MG63 (cell line): ENCODE measurements at regions not wholly inside any gene's neighbourhood (a gene's known extent, or its start where the extent isn't known, plus 50 kb on each side); places are given as distances from the start of the nearest gene placed in this dataset.

Source experiments
- DNase-seq: peaks from one replicate; pipeline ENCODE4 v3.0.0-alpha.2; 2020
- H3K27me3 ChIP-seq: fragments of 250-450 bp; sonication (Bioruptor Pico); 2 replicates; pipeline ENCODE4 v1.5.1; 2020; ENCODE audit warnings: mild to moderate bottlenecking, moderate library complexity
- H3K36me3 ChIP-seq: fragments of 250-450 bp; sonication (Bioruptor Pico); 2 replicates; pipeline ENCODE4 v1.5.1; 2020; ENCODE audit warnings: mild to moderate bottlenecking, moderate library complexity
- H3K4me3 ChIP-seq: fragments of 250-450 bp; sonication (Bioruptor Pico); 2 replicates; pipeline ENCODE4 v1.5.1; 2020; ENCODE audit warnings: mild to moderate bottlenecking, moderate library complexity
- H3K9me3 ChIP-seq: fragments of 250-450 bp; sonication (Bioruptor Pico); 2 replicates; pipeline ENCODE4 v1.5.1; 2020; ENCODE audit warnings: mild to moderate bottlenecking, moderate library complexity

DNA sequence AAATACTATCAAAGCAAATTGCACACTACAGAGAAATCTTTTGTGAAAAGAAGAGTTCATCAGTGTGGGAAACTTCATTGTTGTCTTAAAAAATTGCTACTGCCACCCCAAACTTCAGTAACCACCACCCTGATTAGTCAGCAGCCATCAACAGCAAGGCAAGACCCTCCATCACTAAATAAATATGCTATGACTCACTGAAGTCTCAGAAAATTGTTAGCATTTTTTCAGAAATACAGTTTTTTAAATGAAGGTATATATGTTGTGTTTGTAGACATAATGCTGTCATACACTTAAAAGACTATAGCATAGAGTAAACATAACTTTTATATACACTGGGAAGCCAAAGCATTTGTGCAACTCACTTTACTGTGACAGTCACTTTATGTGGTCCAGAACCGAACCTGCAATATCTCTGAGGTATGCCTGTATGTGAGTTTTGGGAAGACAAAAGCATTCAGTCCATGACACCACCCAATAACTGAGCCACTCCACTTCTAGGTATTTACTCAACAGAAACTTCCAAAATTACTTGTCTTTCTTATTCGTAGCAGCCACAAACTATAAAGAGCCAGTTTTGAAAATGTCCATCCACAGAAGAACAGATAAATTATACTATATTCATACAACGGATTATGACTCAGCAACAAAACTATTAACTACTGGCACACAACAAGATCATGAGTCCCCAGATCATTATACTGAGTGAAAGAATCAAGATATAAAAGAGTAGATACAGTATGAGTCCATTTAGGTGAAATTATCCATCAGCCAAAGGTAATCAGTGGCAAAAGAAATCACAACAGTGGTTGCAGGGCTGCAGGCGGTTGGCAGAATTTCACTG is 649.6 kb downstream of the BCL11B start:
- no peaks in the 10 kb centered on the region for H3K9me3 ChIP-seq
- H3K4me3 ChIP-seq, result no peak overlapping the region
- H3K36me3 ChIP-seq, result no peaks in the 10 kb centered on the region
- DNase-seq, result peak; percentile 12
- no peaks in the 10 kb centered on the region for H3K27me3 ChIP-seq

DNA sequence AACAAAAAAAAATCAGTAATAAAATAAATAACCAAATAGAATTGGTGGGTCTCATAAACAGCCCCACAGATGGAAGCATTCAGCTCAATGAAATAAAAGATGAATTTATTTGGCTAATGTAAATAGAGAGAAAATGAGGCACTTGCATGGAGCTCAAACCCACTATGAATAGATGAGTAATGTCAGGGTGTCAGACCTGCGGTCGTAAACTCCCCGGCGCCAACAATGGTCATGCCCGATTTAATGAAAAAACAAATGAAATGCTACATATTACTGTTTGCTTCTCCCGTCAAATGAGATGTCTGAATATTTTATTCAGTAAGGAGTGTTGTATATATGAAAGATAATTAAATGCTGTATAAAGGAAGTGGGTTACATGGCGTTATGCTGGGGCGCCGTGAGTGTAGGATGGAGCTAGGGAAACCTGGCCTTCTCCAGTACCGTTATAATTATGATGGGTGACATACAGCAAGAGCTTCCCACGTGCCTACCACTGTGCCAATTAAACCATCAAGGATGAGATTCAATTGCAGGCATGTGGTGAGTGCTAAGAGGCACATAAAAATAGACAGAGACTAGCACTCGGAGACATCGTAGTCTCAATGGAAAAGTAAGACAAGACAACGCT is 648.1 kb downstream of the BCL11B start:
- H3K9me3 ChIP-seq, result no peaks in the 10 kb centered on the region
- no peak overlapping the region for H3K4me3 ChIP-seq
- no peaks in the 10 kb centered on the region for H3K27me3 ChIP-seq
- DNase-seq, result peak; percentile 27
- no peaks in the 10 kb centered on the region for H3K36me3 ChIP-seq

DNA sequence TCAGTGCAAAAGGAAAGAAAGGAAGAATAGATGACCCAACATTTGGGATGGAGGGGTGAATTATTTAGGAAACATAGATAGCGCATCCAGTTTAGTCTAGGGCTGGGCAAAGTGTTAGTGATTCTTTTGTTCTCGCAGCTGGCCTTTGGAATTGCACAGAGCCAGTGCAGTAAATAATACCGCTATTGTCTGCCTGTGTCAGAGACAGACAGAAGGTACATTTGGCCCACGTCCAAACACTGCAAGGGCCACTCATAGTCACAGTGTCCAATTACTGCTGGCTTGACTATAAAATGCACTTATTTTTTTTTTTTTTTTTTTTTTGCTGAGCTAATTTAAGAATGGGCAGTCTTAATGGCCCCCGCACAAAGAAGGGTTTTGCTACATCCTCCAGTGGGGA is 638.6 kb downstream of the BCL11B start:
- H3K4me3 ChIP-seq, result no peak overlapping the region
- DNase-seq, result no peak
- H3K36me3 ChIP-seq, result no peaks in the 10 kb centered on the region
- no peaks in the 10 kb centered on the region for H3K9me3 ChIP-seq
- H3K27me3 ChIP-seq, result no peaks in the 10 kb centered on the region

DNA sequence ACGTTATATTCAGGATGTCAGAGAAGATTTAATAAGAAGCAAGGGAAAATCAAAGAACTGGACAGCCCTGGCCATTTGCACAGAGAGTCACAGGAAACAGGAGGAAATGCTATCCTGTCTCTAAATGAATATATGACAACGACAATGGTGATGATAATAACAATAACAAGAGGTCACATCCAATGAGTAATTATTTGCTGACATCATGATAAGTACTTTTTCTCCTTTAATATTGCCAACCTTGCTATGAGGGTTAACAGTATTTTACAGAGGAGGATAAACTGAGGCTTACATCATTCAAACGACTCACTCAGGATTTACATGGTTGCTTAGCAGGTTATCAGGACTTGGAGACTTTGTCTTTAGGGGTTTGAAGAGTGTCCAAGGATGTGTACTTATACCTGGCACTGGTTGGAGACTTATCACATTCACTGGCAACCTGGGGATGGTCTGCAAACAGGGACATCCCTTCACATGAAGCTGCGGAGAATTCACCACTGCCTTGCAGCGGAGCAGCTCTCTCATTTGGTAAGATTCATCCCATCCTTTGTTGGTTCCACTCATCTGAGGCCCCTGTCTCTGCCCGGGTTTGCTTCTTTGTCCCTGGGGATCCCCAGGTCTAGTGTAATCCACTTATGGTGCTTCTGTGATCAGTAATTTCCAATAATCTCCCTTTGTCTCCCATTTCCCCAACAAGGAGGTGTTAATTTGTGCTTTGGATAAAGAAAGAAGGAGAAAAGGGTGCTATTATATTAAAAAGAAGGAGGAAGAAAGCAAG is 637.8 kb downstream of the BCL11B start:
- DNase-seq, result no peak
- Histone ChIP-seq H3K36me3 (no peaks in the 10 kb centered on the region), H3K9me3 (no peaks in the 10 kb centered on the region), H3K27me3 (no peaks in the 10 kb centered on the region), H3K4me3 (no peak overlapping the region)

DNA sequence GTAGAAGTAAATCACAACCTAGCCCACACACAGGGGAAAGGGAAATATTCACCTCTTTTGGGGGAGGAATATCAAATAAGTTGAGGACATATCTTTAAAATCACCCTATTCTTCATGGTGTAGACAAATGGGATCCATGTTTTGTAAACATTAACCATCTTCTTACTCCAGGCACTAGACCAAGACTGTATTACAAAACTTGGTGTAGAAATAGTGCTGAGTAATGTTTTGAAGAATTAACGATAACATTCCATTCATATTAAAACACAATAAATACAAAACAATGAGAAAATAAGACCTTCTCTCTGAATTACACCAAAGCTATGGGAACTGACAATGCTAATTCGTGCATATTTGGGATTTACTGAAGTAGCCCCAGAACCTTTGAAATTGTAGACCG is 633.6 kb downstream of the BCL11B start:
- no peak for DNase-seq
- H3K36me3 ChIP-seq, result no peaks in the 10 kb centered on the region
- H3K9me3 ChIP-seq, result no peaks in the 10 kb centered on the region
- H3K27me3 ChIP-seq, result no peaks in the 10 kb centered on the region
- no peak overlapping the region for H3K4me3 ChIP-seq

DNA sequence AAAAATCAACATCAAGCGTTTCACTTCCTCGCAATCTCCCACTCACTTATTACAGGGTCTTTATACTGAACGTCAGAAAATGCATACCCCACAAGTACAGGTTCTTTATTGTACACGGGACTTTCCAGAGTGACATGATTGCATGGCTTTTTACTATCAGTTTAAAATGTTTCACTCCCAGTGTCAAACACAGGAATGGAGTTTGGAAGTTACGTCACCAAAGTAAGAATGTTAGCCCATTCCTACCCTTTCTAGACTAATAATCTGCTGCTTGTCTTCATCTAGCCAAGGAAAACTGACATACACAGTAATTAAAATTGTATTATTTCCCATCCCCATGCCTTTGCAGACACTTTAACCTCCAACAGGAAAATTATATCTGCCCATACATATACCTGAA is 624.2 kb downstream of the BCL11B start:
- no peaks in the 10 kb centered on the region for H3K9me3 ChIP-seq
- no peaks in the 10 kb centered on the region for H3K27me3 ChIP-seq
- no peaks in the 10 kb centered on the region for H3K36me3 ChIP-seq
- no peak for DNase-seq
- H3K4me3 ChIP-seq, result no peak overlapping the region

DNA sequence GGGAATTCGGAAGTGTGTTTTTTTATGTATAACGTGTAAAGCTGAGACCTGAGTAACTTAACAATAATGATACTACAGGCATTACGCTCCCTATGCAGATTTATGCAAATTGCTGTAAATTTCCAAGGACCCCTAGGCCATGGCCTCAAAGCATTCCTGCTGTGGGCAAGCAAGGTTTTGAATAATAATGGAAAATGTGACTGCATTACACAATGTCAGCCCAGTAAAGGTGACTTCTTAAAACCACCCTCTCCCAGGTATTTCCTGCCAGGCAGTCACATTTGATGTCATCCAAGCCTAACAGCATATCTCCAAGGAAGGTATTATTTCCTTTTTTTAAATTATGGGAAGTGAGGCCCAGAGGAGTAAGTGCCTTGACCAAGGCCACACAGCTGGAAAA is 621.0 kb downstream of the BCL11B start:
- Histone ChIP-seq H3K27me3 (no peaks in the 10 kb centered on the region), H3K9me3 (no peaks in the 10 kb centered on the region), H3K4me3 (no peak overlapping the region), H3K36me3 (no peaks in the 10 kb centered on the region)
- no peak for DNase-seq

DNA sequence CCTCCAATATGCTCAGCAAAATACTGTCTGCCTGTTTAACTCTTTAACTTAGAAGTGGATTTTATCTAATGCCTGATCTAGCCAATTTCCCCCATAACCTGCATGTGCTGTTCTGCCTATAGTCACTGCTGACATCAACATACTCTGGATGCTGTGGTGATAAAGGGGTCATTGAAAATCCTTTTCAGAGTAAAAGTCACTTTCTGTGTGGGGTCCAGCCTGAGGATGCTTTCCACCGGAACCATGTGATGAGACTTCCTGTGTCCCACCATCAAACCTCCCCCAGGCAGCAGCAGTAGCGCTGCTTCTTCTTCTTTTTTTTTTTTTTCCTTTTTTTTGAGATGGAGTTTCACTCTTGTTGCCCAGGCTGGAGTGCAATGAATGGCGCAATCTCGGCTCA is 607.0 kb downstream of the BCL11B start:
- H3K27me3 ChIP-seq, result no peaks in the 10 kb centered on the region
- no peak overlapping the region for H3K4me3 ChIP-seq
- no peaks in the 10 kb centered on the region for H3K36me3 ChIP-seq
- no peak for DNase-seq
- H3K9me3 ChIP-seq, result no peaks in the 10 kb centered on the region

DNA sequence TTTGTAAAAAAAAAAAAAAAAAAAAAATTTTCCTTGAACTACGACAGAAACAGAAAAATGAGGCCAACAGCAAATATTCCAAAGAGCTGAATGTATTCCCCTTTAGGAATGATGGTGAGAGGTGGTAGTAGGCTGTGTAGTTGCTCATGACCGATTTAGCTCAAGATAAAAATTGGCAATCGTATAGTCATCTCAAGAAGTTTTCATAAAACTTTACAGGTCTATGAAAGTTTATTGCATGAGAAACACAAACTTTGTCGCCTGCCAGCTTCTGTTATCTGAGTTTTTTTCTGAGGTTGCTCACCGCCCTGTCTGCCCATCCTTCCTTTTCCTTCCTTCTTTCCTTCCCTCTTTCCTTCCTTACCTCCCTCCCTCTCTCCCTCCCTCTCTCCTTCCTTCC is 605.5 kb downstream of the BCL11B start:
- H3K9me3 ChIP-seq, result no peaks in the 10 kb centered on the region

DNA sequence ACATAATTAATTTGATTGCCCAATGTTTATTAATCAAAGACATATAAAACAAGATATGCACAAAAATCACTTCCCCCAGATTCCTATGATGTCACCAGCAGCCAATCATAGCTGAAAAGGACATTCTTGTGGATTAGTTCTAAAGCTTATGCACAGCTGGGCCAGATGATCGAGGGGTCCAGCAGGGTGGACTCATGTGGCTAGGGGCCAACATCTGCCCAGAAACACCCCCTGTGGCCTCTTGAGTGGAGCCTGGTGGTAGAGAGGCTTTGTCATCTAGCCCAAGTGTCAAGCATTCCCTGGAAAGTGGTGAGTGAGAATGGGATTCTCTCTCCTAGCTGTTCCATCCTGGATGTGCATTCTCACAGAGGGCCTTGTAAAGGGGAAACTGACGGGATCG is 590.0 kb downstream of the BCL11B start:
- no peaks in the 10 kb centered on the region for H3K9me3 ChIP-seq
- H3K27me3 ChIP-seq, result no peaks in the 10 kb centered on the region
- DNase-seq, result no peak
- no peaks in the 10 kb centered on the region for H3K36me3 ChIP-seq
- H3K4me3 ChIP-seq, result no peak overlapping the region

More for the DNA sequence above, 605.5 kb downstream of the BCL11B start:
- DNase-seq, result no peak
- H3K4me3 ChIP-seq, result no peak overlapping the region
- H3K27me3 ChIP-seq, result no peaks in the 10 kb centered on the region
- no peaks in the 10 kb centered on the region for H3K36me3 ChIP-seq

DNA sequence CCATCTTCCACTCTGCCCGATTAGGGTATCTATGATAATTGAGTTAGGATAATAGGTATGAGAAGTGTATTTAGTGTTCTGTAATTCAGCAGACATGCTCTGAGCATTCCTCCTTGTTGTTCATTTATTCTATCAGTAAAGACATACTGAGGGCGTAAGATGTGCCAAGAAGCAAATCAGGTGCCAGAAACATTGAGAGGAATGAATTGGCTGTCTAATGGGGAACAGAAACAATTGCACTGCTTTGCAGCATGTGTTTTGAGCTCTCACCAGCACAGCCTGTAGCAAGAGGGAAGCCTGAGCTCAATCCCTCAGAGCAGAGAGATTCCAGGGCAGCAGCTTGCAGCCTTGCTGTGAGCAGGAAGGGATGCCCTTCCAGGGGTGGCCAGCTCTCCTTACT is 589.3 kb downstream of the BCL11B start:
- Histone ChIP-seq H3K4me3 (no peak overlapping the region), H3K36me3 (no peaks in the 10 kb centered on the region), H3K27me3 (no peaks in the 10 kb centered on the region), H3K9me3 (no peaks in the 10 kb centered on the region)
- no peak for DNase-seq

DNA sequence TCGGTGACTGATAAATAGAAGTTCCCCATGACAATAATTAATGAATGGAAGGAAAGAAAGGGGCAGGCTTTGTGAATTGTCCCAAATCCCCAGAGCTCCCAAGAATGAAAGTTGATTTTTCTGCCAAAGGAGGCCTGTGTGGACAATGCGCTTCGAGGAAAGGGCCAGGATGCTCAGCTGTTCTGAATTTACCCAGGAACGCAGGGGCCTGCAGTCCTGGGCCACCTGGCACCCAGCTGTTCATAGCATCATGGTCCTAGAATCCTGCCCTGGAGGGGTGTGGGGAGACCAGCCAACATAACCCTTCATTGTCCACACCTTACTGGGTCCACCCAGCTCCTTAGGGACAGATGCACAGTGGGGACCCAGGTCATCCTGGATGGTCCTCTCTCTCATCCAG is 587.5 kb downstream of the BCL11B start:
- H3K36me3 ChIP-seq, result no peaks in the 10 kb centered on the region
- H3K4me3 ChIP-seq, result no peak overlapping the region
- no peak for DNase-seq
- no peaks in the 10 kb centered on the region for H3K27me3 ChIP-seq
- H3K9me3 ChIP-seq, result no peaks in the 10 kb centered on the region

DNA sequence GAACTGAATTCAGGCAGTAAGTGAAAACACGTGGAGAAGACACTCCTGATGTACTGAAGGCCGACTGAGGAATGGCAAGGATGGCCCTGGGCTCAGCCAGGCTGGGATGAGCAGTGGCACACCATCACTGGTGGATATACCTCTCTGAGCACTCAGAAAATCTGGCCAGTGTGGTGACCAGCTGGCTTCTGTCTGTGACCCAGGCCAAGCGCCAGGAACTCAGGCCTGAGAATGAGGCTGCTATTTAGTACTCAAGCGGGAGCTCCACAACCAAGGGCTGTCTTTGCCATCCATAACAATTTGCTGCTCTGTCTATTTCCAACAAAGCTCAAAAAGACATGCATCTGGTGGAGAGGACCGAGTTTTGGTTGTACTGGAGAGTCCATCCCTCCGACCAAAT is 586.3 kb downstream of the BCL11B start:
- DNase-seq, result no peak

DNA sequence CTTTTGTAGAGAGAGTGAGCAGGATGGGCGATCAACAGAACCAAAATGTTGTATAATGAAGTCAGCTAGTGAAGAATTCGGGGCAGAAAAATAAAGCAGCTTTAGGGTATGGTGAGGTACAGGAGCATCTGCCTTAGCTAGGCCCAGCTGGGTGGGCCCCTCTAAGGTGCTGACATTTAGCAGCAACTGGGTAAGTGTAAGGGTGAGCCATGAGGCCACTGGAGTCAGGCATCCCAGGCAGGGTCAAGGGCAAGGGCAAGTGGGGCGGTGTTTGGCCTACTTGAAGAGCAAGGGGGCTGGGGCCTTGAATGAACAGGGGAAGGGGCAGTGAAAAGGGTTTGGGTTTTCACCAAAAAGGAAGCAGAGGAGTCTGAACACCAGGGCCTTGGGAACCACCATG is 583.6 kb downstream of the BCL11B start:
- no peaks in the 10 kb centered on the region for H3K36me3 ChIP-seq
- H3K4me3 ChIP-seq, result no peak overlapping the region
- DNase-seq, result no peak
- H3K9me3 ChIP-seq, result no peaks in the 10 kb centered on the region
- no peaks in the 10 kb centered on the region for H3K27me3 ChIP-seq

More for the DNA sequence above, 586.3 kb downstream of the BCL11B start:
- Histone ChIP-seq H3K36me3 (no peaks in the 10 kb centered on the region), H3K4me3 (no peak overlapping the region), H3K9me3 (no peaks in the 10 kb centered on the region), H3K27me3 (no peaks in the 10 kb centered on the region)

DNA sequence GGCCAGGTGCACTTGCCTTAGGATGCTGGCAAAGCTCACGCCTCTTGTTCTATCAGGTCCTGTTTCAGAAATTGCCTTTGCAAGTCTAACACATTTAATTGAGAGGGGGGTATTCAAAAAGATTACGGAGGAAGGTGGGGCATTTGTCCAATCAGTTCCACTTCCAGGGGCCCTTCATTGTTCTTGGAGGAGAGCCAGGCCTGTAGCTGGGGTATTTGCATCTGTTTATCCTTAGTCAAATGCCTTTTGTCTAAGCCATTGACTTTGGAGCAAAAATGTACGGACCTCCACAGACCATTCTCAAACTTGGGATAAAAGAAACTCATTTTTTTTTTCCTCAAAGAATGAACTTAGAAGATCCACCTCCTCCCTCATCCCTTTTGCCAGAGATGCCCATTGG is 582.0 kb downstream of the BCL11B start:
- Histone ChIP-seq H3K4me3 (no peak overlapping the region), H3K9me3 (no peaks in the 10 kb centered on the region), H3K36me3 (no peaks in the 10 kb centered on the region), H3K27me3 (no peaks in the 10 kb centered on the region)
- DNase-seq, result no peak

DNA sequence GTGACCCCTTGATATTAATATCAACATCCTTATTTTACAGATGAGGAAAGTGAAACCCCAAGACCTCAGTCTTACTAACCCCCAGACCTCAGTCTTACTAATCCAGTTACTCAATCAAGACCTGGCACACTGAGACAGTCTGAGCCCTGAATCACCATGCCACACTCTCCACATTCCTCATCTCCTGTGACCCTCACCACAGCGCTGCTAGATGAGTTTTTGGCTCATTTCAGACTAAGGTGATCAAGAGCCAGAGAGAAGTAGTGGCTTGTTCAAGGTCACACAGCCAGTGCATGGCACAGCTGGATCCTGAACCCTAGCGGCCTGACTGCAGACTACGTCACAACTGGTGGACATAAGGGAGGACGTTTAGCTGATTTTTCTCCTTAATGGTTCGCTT is 579.2 kb downstream of the BCL11B start:
- no peaks in the 10 kb centered on the region for H3K9me3 ChIP-seq
- no peak overlapping the region for H3K4me3 ChIP-seq
- no peaks in the 10 kb centered on the region for H3K27me3 ChIP-seq
- DNase-seq, result no peak
- no peaks in the 10 kb centered on the region for H3K36me3 ChIP-seq

DNA sequence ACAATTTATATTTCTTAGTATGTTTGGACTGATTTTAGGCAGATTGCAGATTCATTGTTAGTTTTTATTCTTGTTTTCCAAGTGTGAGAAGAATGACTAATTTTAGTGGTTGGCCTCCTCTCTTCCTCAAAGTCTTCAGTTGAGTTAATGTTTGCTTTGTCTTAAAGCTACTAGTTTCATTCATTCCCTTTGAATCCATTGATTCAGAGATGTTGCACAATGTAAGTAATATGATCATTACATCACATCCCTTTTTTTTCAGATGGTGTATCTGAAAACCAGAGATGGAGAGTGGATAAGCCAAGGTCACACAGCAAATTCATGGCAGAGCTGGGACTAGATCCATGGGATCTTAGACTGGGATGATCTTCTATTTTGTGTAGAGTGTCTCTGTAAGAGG is 577.5 kb downstream of the BCL11B start:
- Histone ChIP-seq H3K9me3 (no peaks in the 10 kb centered on the region), H3K4me3 (no peak overlapping the region), H3K27me3 (no peaks in the 10 kb centered on the region), H3K36me3 (no peaks in the 10 kb centered on the region)
- DNase-seq, result no peak
